ENCODE measurements at regions not wholly inside any gene's neighbourhood (a gene's known extent, or its start where the extent isn't known, plus 50 kb on each side); places are given as distances from the start of the nearest gene placed in this dataset.
"Not testable (repeated sequence)": the region's sequence is repeated elsewhere in the genome, so short reads cannot be mapped to it uniquely, and the experiment has no call there.

DNA sequence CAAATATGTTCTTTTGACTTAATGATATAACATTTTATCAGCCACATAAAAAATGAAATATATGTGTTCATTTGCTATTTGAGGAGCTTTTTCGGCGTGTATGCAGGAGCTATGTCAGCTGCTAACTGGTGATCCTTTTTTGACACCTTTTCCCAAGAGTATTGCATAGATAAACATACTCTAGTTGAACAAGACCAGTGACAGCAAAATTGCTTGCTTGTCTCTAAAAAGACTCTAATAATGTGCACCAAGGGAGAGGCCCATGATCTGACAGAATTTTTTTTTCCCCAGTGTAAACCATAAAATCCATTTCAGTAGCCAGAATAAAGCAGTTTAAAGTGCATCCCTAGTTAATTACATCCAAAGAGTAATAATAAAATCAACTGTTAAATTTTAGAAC, 103.6 kb upstream of the BARHL2 start:
- H3K4me3 ChIP-seq: no peak overlapping the region
- H3K4me1 ChIP-seq: no peaks in the 10 kb centered on the region
- intact Hi-C loops (cut with DNase I): no loop called here
- 74 to 80% methylated on average over 2 of the region's 2 CpGs for WGBS, 2 donors
- H3K9me3 ChIP-seq: no peaks in the 10 kb centered on the region
- ATAC-seq: no peak
- no peak overlapping the region for H3K27ac ChIP-seq
- H3K27me3 ChIP-seq: peaks cover 0 to 5% (median 0%) of the 10 kb centered on the region in 7 donors
- no peaks in the 10 kb centered on the region for H3K36me3 ChIP-seq
- DNase-seq: no peak
- no peak for TF ChIP-seq CTCF (IDR thresholded peaks at IDR 0.05)

DNA sequence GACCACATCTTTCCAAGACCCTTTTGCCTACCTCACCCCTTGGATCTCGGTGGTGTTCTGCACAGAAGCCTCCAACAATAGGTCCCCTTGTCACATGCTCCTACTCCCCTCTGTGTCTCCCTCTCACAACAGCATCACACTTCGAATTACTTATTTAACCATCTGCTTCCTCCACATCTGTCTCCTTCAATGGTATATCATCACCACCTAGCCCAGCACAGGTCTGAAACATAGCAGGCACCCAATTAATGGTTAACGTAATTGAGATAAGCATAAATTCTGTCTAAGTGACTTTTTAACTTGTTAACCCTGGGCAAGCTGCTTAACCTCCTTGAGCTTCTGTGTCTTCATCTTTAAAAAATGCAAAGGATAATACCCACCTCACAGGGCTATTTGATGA, 100.3 kb upstream of the BARHL2 start:
- Histone ChIP-seq H3K36me3 (no peaks in the 10 kb centered on the region), H3K27me3 (peaks cover 0 to 4% (median 0%) of the 10 kb centered on the region in 7 donors), H3K9me3 (no peaks in the 10 kb centered on the region), H3K4me1 (no peaks in the 10 kb centered on the region), H3K4me3 (no peak overlapping the region), H3K27ac (no peak overlapping the region)
- WGBS, 2 donors: 49 to 50% methylated on average over 3 of the region's 3 CpGs
- TF ChIP-seq CTCF (IDR thresholded peaks at IDR 0.05): no peak
- ATAC-seq (no peak), DNase-seq (no peak)
- intact Hi-C loops (cut with DNase I): no loop called here

GRCh38 chr1:90812237-90812636, 95.1 kb upstream of the BARHL2 start:
- H3K27me3 ChIP-seq; H3K4me3 ChIP-seq; H3K4me1 ChIP-seq; intact Hi-C loops (cut with DNase I); H3K36me3 ChIP-seq; H3K27ac ChIP-seq; ATAC-seq; H3K9me3 ChIP-seq; DNase-seq: not testable (repeated sequence)
- 75 to 77% methylated on average over 6 of the region's 6 CpGs for WGBS, 2 donors

DNA sequence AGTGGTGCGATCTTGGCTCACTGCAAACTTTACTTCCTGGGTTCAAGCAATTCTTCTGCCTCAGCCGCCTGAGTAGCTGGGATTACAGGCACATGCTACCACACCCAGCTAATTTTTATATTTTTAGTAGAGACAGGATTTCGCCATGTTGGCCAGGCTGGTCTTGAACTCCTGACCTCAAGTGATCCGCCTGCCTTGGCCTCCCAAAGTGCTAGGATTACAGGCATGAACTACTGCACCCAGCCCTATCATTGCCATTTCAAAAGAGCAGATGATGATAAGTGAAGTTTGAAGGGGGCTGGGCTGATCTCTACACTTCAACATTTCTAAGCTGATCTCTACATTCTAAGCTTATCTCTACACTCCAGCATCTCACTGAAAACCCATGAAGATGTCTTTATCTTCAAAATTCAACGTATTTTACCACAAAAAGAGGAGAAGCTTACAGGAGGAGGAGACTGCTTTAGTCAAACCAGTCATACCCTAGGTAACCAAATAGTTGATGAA, 94.4 kb upstream of the BARHL2 start:
- H3K4me3 ChIP-seq; intact Hi-C loops (cut with DNase I); H3K27ac ChIP-seq; ATAC-seq; H3K27me3 ChIP-seq; H3K36me3 ChIP-seq; H3K4me1 ChIP-seq; H3K9me3 ChIP-seq; DNase-seq: not testable (repeated sequence)
- 56 to 63% methylated on average over 5 of the region's 5 CpGs for WGBS, 2 donors

DNA sequence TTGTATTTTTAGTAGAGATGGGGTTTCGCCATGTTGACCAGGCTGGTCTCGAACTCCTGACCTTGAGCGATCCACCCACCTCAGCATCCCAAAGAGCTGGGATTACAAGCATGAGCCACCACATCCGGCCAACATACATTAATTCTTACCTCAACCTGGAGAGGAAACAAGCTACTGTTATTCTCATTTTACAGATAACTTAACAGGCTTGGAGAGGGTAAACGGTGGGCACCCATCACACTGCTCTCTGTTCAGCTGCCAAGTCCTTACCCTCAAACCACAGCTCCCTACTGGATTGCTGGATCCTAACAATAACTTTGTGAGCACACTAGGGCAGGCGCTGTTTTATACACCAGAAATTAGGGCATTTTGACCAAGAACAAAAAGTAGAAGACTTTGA, 93.6 kb upstream of the BARHL2 start:
- Histone ChIP-seq H3K9me3 (peaks cover 0 to 3% (median 0%) of the 10 kb centered on the region in 11 donors), H3K27ac (no peak overlapping the region), H3K4me1 (no peaks in the 10 kb centered on the region), H3K4me3 (no peak overlapping the region), H3K36me3 (no peaks in the 10 kb centered on the region), H3K27me3 (no peaks in the 10 kb centered on the region)
- 90 to 92% methylated on average over 6 of the region's 6 CpGs for WGBS, 2 donors
- ATAC-seq (no peak), DNase-seq (no peak)
- TF ChIP-seq CTCF (IDR thresholded peaks at IDR 0.05): no peak
- intact Hi-C loops (cut with DNase I): no loop called here

Data from heart right ventricle (tissue), 16 donors.